ENCODE measurements at regions not wholly inside any gene's neighbourhood (a gene's known extent, or its start where the extent isn't known, plus 50 kb on each side); places are given as distances from the start of the nearest gene placed in this dataset.

DNA sequence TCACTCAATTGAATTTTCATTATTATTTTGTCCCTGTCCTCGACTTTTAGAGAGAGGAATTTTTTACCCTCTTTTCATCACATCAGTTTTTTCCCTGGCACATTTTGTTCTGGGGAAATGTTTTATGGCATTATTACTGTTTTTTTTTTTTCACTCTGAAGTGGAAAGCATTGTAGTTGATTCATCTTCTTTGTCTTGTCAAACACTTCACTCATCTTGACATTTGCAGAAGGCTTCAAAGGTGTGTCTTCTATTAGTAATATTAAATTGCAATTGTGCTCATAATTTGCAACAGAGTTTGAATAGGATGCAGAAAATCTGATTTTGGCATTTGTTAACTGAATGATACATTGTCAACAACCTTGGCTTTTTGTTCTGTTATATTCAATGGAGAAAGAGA, 545.4 kb upstream of the ARX start:
- no peak overlapping the region for H3K4me2 ChIP-seq (ENCODE audit: low read length)
- H3K79me2 ChIP-seq (ENCODE audit: low read length) = no peaks in the 10 kb centered on the region
- H3K9me2 ChIP-seq (replicated peaks; ENCODE audit: low read length) = no peaks in the 10 kb centered on the region
- no peak overlapping the region for H3K27ac ChIP-seq (ENCODE audit: low read length)
- no peaks in the 10 kb centered on the region for H3K4me1 ChIP-seq (ENCODE audit: insufficient read depth, low read length)
- H3K36me3 ChIP-seq (ENCODE audit: low read depth, low read length) = no peaks in the 10 kb centered on the region
- H4K20me1 ChIP-seq (ENCODE audit: low read length) = no peaks in the 10 kb centered on the region
- BruUV-seq (replicated peaks) = no TSS peak
- H3K4me3 ChIP-seq (ENCODE audit: low read length) = no peak overlapping the region
- intact Hi-C loops (cut with micrococcal nuclease) = no loop called here
- no peak overlapping the region for H3K9ac ChIP-seq (ENCODE audit: low read length)
- ATAC-seq = no peak
- no peaks in the 10 kb centered on the region for H3K27me3 ChIP-seq (ENCODE audit: low read length)
- no peak for DNase-seq
- no peaks in the 10 kb centered on the region for H3F3A ChIP-seq (ENCODE audit: low read length, unreplicated experiment)
- POLR2A ChIA-PET (ENCODE audit: unreplicated experiment) = no interaction called here
- CTCF ChIA-PET = no interaction called here
- no peak overlapping the region for H2AFZ ChIP-seq (ENCODE audit: low read length)
- no peaks in the 10 kb centered on the region for H3K9me3 ChIP-seq (ENCODE audit: low read length)
- TF ChIP-seq CTCF (conservative IDR thresholded peaks at IDR 0.05; ENCODE audit: low read depth, low read length) = no peak
- no peak for TF ChIP-seq EZH2 (IDR thresholded peaks at IDR 0.05; ENCODE audit: low read length, unreplicated experiment)
- TF ChIP-seq EZH2phosphoT487 (IDR thresholded peaks at IDR 0.05; ENCODE audit: borderline replicate concordance, low read length) = no peak

GRCh38 chrX:25573631-25574030, 557.9 kb upstream of the ARX start:
- no TSS peak for BruUV-seq (replicated peaks)
- Histone ChIP-seq H3K79me2 (ENCODE audit: low read length) (no peaks in the 10 kb centered on the region), H2AFZ (ENCODE audit: low read length) (no peak overlapping the region), H3K9ac (ENCODE audit: low read length) (no peak overlapping the region), H4K20me1 (ENCODE audit: low read length) (no peaks in the 10 kb centered on the region), H3K36me3 (ENCODE audit: low read depth, low read length) (no peaks in the 10 kb centered on the region), H3K4me3 (ENCODE audit: low read length) (no peak overlapping the region), H3F3A (ENCODE audit: low read length, unreplicated experiment) (no peaks in the 10 kb centered on the region), H3K4me2 (ENCODE audit: low read length) (no peak overlapping the region), H3K9me3 (ENCODE audit: low read length) (no peaks in the 10 kb centered on the region), H3K27ac (ENCODE audit: low read length) (no peak overlapping the region), H3K27me3 (ENCODE audit: low read length) (no peaks in the 10 kb centered on the region), H3K9me2 (replicated peaks; ENCODE audit: low read length) (no peaks in the 10 kb centered on the region), H3K4me1 (ENCODE audit: insufficient read depth, low read length) (no peaks in the 10 kb centered on the region)
- CTCF ChIA-PET = no interaction called here
- DNase-seq (no peak), ATAC-seq (no peak)
- intact Hi-C loops (cut with micrococcal nuclease) = no loop called here
- POLR2A ChIA-PET (ENCODE audit: unreplicated experiment) = no interaction called here
- no peak for TF ChIP-seq EZH2 (IDR thresholded peaks at IDR 0.05; ENCODE audit: low read length, unreplicated experiment)
- no peak for TF ChIP-seq EZH2phosphoT487 (IDR thresholded peaks at IDR 0.05; ENCODE audit: borderline replicate concordance, low read length)
- TF ChIP-seq CTCF (conservative IDR thresholded peaks at IDR 0.05; ENCODE audit: low read depth, low read length) = no peak

DNA sequence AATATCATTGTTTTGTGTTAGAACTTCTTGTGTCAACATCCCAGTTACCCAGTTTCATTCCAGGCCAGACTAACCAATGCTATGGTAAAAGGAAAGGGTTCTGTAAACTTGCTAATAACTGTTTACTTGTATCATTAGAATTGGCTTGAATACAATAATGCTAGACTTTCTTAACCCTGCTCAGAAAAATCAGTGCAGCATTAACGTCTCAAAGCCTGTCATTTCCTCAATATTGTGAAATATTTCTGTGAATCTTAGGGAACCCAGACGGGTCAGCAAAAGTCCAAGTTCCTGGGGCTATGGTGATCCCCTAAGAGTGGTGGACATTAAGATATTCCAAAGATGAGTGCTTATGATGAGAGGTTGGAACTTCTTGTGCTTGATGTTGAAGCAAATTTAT, 541.2 kb upstream of the MAGEB18 start:
- Histone ChIP-seq H2AFZ (ENCODE audit: low read length) (no peak overlapping the region), H3K27ac (ENCODE audit: low read length) (no peak overlapping the region), H3K4me1 (ENCODE audit: insufficient read depth, low read length) (no peaks in the 10 kb centered on the region), H3K27me3 (ENCODE audit: low read length) (no peaks in the 10 kb centered on the region), H3K9me2 (replicated peaks; ENCODE audit: low read length) (no peaks in the 10 kb centered on the region), H3K4me3 (ENCODE audit: low read length) (no peak overlapping the region), H3K9me3 (ENCODE audit: low read length) (no peaks in the 10 kb centered on the region; the same call in 1 of the 2 replicates), H3F3A (ENCODE audit: low read length, unreplicated experiment) (no peaks in the 10 kb centered on the region), H3K4me2 (ENCODE audit: low read length) (no peak overlapping the region), H3K36me3 (ENCODE audit: low read depth, low read length) (no peaks in the 10 kb centered on the region), H3K9ac (ENCODE audit: low read length) (no peak overlapping the region), H3K79me2 (ENCODE audit: low read length) (no peaks in the 10 kb centered on the region), H4K20me1 (ENCODE audit: low read length) (no peaks in the 10 kb centered on the region)
- TF ChIP-seq EZH2 (IDR thresholded peaks at IDR 0.05; ENCODE audit: low read length, unreplicated experiment) (no peak), CTCF (conservative IDR thresholded peaks at IDR 0.05; ENCODE audit: low read depth, low read length) (no peak), EZH2phosphoT487 (IDR thresholded peaks at IDR 0.05; ENCODE audit: borderline replicate concordance, low read length) (no peak)
- ChIA-PET POLR2A (ENCODE audit: unreplicated experiment) (no interaction called here), CTCF (no interaction called here)
- intact Hi-C loops (cut with micrococcal nuclease) = no loop called here
- DNase-seq (no peak), ATAC-seq (no peak)
- BruUV-seq (replicated peaks) = no TSS peak
